ENCODE measurements at regions not wholly inside any gene's neighbourhood (a gene's known extent, or its start where the extent isn't known, plus 50 kb on each side); places are given as distances from the start of the nearest gene placed in this dataset.

GRCh38 chr2:151178207-151178606 lies 83.5 kb downstream of the RBM43 start:
- TF ChIP-seq CTCF (IDR thresholded peaks at IDR 0.05) (no peak), EZH2 (IDR thresholded peaks at IDR 0.05) (no peak)
